ENCODE measurements at regions not wholly inside any gene's neighbourhood (a gene's known extent, or its start where the extent isn't known, plus 50 kb on each side); places are given as distances from the start of the nearest gene placed in this dataset.

GRCh38 chr2:145034511-145034910, 514.6 kb upstream of the ZEB2 start:
- H3K4me3 ChIP-seq (replicated peaks in 1 of 4; ENCODE audit: control extremely low read depth in 1 of 4, insufficient read depth in 1 of 4, low read depth in 3 of 4, low read length in 4 of 4): no peak overlapping the region
- H3K9me3 ChIP-seq (ENCODE audit: control insufficient read depth, insufficient read depth, low read depth, low read length): no peaks in the 10 kb centered on the region
- TF ChIP-seq, protein P1, sequence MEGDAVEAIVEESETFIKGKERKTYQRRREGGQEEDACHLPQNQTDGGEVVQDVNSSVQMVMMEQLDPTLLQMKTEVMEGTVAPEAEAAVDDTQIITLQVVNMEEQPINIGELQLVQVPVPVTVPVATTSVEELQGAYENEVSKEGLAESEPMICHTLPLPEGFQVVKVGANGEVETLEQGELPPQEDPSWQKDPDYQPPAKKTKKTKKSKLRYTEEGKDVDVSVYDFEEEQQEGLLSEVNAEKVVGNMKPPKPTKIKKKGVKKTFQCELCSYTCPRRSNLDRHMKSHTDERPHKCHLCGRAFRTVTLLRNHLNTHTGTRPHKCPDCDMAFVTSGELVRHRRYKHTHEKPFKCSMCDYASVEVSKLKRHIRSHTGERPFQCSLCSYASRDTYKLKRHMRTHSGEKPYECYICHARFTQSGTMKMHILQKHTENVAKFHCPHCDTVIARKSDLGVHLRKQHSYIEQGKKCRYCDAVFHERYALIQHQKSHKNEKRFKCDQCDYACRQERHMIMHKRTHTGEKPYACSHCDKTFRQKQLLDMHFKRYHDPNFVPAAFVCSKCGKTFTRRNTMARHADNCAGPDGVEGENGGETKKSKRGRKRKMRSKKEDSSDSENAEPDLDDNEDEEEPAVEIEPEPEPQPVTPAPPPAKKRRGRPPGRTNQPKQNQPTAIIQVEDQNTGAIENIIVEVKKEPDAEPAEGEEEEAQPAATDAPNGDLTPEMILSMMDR (conservative IDR thresholded peaks at IDR 0.05 in 1 of 2, IDR thresholded peaks at IDR 0.05 in 1 of 2; ENCODE audit: low read depth in 1 of 2, low read length in 2 of 2): no peak
- TF ChIP-seq EZH2 (IDR thresholded peaks at IDR 0.05; ENCODE audit: low read length, missing control alignments): no peak
- H3K4me1 ChIP-seq (ENCODE audit: control insufficient read depth, extremely low read depth, insufficient read depth, low read length): peaks cover 12% of the 10 kb centered on the region
- H3K27ac ChIP-seq (ENCODE audit: insufficient read depth, low read length): no peak overlapping the region
- H3K27me3 ChIP-seq (ENCODE audit: control insufficient read depth, insufficient read depth, low read length): no peaks in the 10 kb centered on the region
- H2AFZ ChIP-seq (ENCODE audit: low read length): no peak overlapping the region
- H3K79me2 ChIP-seq (ENCODE audit: control insufficient read depth, insufficient read depth, low read length): no peaks in the 10 kb centered on the region
- DNase-seq (ENCODE audit: low read depth in 2 of 2): no peak
- H3K9ac ChIP-seq (ENCODE audit: insufficient read depth, low read length): no peak overlapping the region
- H3K4me2 ChIP-seq (ENCODE audit: extremely low read depth, insufficient read depth, low read length): no peak overlapping the region
- no peaks in the 10 kb centered on the region for H3K36me3 ChIP-seq (ENCODE audit: control insufficient read depth, insufficient read depth, low read length)
- no peaks in the 10 kb centered on the region for H4K20me1 ChIP-seq (ENCODE audit: control insufficient read depth, extremely low read depth, insufficient read depth, low read length)

GRCh38 chr2:145033438-145033837, 513.5 kb upstream of the ZEB2 start:
- H3K36me3 ChIP-seq (ENCODE audit: control insufficient read depth, insufficient read depth, low read length): no peaks in the 10 kb centered on the region
- no peaks in the 10 kb centered on the region for H3K79me2 ChIP-seq (ENCODE audit: control insufficient read depth, insufficient read depth, low read length)
- TF ChIP-seq EZH2 (IDR thresholded peaks at IDR 0.05; ENCODE audit: low read length, missing control alignments): no peak
- TF ChIP-seq, protein P1 (conservative IDR thresholded peaks at IDR 0.05 in 1 of 2, IDR thresholded peaks at IDR 0.05 in 1 of 2; ENCODE audit: low read depth in 1 of 2, low read length in 2 of 2): no peak
- no peak overlapping the region for H3K27ac ChIP-seq (ENCODE audit: insufficient read depth, low read length)
- no peaks in the 10 kb centered on the region for H3K9me3 ChIP-seq (ENCODE audit: control insufficient read depth, insufficient read depth, low read depth, low read length)
- H3K4me2 ChIP-seq (ENCODE audit: extremely low read depth, insufficient read depth, low read length): no peak overlapping the region
- peaks cover 12% of the 10 kb centered on the region for H3K4me1 ChIP-seq (ENCODE audit: control insufficient read depth, extremely low read depth, insufficient read depth, low read length)
- no peak overlapping the region for H2AFZ ChIP-seq (ENCODE audit: low read length)
- no peak for DNase-seq (ENCODE audit: low read depth in 2 of 2)
- no peaks in the 10 kb centered on the region for H3K27me3 ChIP-seq (ENCODE audit: control insufficient read depth, insufficient read depth, low read length)
- no peak overlapping the region for H3K4me3 ChIP-seq (replicated peaks in 1 of 4; ENCODE audit: control extremely low read depth in 1 of 4, insufficient read depth in 1 of 4, low read depth in 3 of 4, low read length in 4 of 4)
- no peak overlapping the region for H3K9ac ChIP-seq (ENCODE audit: insufficient read depth, low read length)
- H4K20me1 ChIP-seq (ENCODE audit: control insufficient read depth, extremely low read depth, insufficient read depth, low read length): no peaks in the 10 kb centered on the region

DNA sequence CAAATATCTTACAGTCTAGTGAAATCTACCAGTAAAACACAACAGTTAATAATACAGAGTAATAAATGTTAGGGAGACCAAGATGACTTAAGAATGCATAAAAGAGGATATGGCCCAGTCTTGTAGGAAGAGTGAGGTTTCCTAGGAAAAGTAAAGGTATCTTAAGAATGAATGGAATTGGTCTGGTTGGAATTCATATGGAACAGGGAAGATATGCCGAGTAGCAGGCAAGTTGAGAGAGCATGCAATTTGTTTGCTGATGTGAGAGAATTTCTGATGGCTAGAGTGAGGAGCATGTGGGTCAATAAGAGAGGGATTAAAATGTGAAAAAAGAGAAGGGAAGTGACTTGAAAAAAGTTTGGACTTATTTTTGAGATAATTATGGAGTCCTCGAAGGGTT, 512.9 kb upstream of the ZEB2 start:
- H2AFZ ChIP-seq (ENCODE audit: low read length): no peak overlapping the region

More for the DNA sequence above, 512.9 kb upstream of the ZEB2 start:
- DNase-seq (ENCODE audit: low read depth in 2 of 2): peak in 1 of 2 donors; percentile 37
- H4K20me1 ChIP-seq (ENCODE audit: control insufficient read depth, extremely low read depth, insufficient read depth, low read length): no peaks in the 10 kb centered on the region
- H3K79me2 ChIP-seq (ENCODE audit: control insufficient read depth, insufficient read depth, low read length): no peaks in the 10 kb centered on the region
- H3K9me3 ChIP-seq (ENCODE audit: control insufficient read depth, insufficient read depth, low read depth, low read length): no peaks in the 10 kb centered on the region
- no peak overlapping the region for H3K4me2 ChIP-seq (ENCODE audit: extremely low read depth, insufficient read depth, low read length)
- TF ChIP-seq EZH2 (IDR thresholded peaks at IDR 0.05; ENCODE audit: low read length, missing control alignments): no peak
- TF ChIP-seq, protein P1 (conservative IDR thresholded peaks at IDR 0.05 in 1 of 2, IDR thresholded peaks at IDR 0.05 in 1 of 2; ENCODE audit: low read depth in 1 of 2, low read length in 2 of 2): no peak
- no peaks in the 10 kb centered on the region for H3K36me3 ChIP-seq (ENCODE audit: control insufficient read depth, insufficient read depth, low read length)
- no peaks in the 10 kb centered on the region for H3K27me3 ChIP-seq (ENCODE audit: control insufficient read depth, insufficient read depth, low read length)
- no peak overlapping the region for H3K4me3 ChIP-seq (replicated peaks in 1 of 4; ENCODE audit: control extremely low read depth in 1 of 4, insufficient read depth in 1 of 4, low read depth in 3 of 4, low read length in 4 of 4)
- H3K9ac ChIP-seq (ENCODE audit: insufficient read depth, low read length): no peak overlapping the region
- H3K27ac ChIP-seq (ENCODE audit: insufficient read depth, low read length): no peak overlapping the region
- peaks cover 10% of the 10 kb centered on the region for H3K4me1 ChIP-seq (ENCODE audit: control insufficient read depth, extremely low read depth, insufficient read depth, low read length)

Measured in fibroblast of lung (primary cell).